ENCODE measurements at regions not wholly inside any gene's neighbourhood (a gene's known extent, or its start where the extent isn't known, plus 50 kb on each side); places are given as distances from the start of the nearest gene placed in this dataset.

- H3K9ac ChIP-seq (ENCODE audit: insufficient read depth in 1 of 2, low read depth in 2 of 2, low read length in 2 of 2): no peak overlapping the region
Measured at GRCh38 chr12:77388445-77389265, 323.3 kb upstream of the E2F7 start.

GRCh38 chr12:77387671-77388070 lies 322.3 kb upstream of the E2F7 start:
- no peaks in the 10 kb centered on the region for H3K9me1 ChIP-seq (ENCODE audit: control insufficient read depth, insufficient read depth, low read length)
- no TSS peak for BruUV-seq (replicated peaks)
- TF ChIP-seq MCM2 (IDR thresholded peaks at IDR 0.05; ENCODE audit: low read depth) (no peak), SOX6 (IDR thresholded peaks at IDR 0.05) (no peak), BRF1 (IDR thresholded peaks at IDR 0.05; ENCODE audit: borderline replicate concordance, extremely low read depth, insufficient read length) (no peak), E2F1 (CRISPR knock-in tag; IDR thresholded peaks at IDR 0.05) (no peak), TAF7 (tag; IDR thresholded peaks at IDR 0.05) (no peak), E2F6 (IDR thresholded peaks at IDR 0.05; ENCODE audit: borderline replicate concordance in 1 of 2, extremely low read depth in 1 of 2, insufficient read depth in 1 of 2, insufficient read length in 1 of 2, low read depth in 1 of 2, low read length in 1 of 2, poor library complexity in 1 of 2, severe bottlenecking in 1 of 2) (no peak), TAF9B (IDR thresholded peaks at IDR 0.05; ENCODE audit: partially characterized antibody) (no peak)

More at GRCh38 chr12:77388445-77389265, 323.3 kb upstream of the E2F7 start:
- WGBS (ENCODE audit: insufficient coverage, low coverage, missing lambda C conversion rate): 4% methylated on average over 2 of the region's 2 CpGs
- H3K4me3 ChIP-seq: no peak overlapping the region
- ChIA-PET CTCF (ENCODE audit: low intra/inter-chr PET ratio) (no interaction called here), POLR2A (no interaction called here)
- no peaks in the 10 kb centered on the region for H3K27me3 ChIP-seq (ENCODE audit: control insufficient read depth in 2 of 2, insufficient read depth in 2 of 2, low read length in 2 of 2)
- H3K9me1 ChIP-seq (ENCODE audit: control insufficient read depth, insufficient read depth, low read length): no peaks in the 10 kb centered on the region
- H2AFZ ChIP-seq (ENCODE audit: low read depth, low read length): no peak overlapping the region
- BruUV-seq (replicated peaks): no TSS peak
- H3K36me3 ChIP-seq (ENCODE audit: control insufficient read depth, insufficient read depth, low read length): no peaks in the 10 kb centered on the region
- H3K79me2 ChIP-seq (ENCODE audit: control insufficient read depth, insufficient read depth, low read length): no peaks in the 10 kb centered on the region
- intact Hi-C loops (cut with micrococcal nuclease): no loop called here
- ATAC-seq (no peak), FAIRE-seq (no peak), DNase-seq (ENCODE audit: extremely low read depth in 1 of 4, low spot score in 3 of 4) (no peak)
- in situ Hi-C loops (cut with MboI): no loop called here
- H3K9me3 ChIP-seq (replicated peaks; ENCODE audit: control insufficient read depth, insufficient read depth, low read depth, low read length): no peaks in the 10 kb centered on the region
- no peaks in the 10 kb centered on the region for H3K4me1 ChIP-seq (replicated peaks in 1 of 2; ENCODE audit: control insufficient read depth in 2 of 2, insufficient read depth in 2 of 2, low read length in 2 of 2)
- no peak for TF ChIP-seq TGIF2 (CRISPR knock-in tag; IDR thresholded peaks at IDR 0.05)
- TF ChIP-seq CBX3 (IDR thresholded peaks at IDR 0.05; ENCODE audit: borderline replicate concordance in 1 of 2, low read length in 2 of 2): no peak
- TF ChIP-seq PRPF4 (IDR thresholded peaks at IDR 0.05; ENCODE audit: insufficient read depth, low read depth, low read length, poor library complexity, severe bottlenecking): no peak
- no peaks in the 10 kb centered on the region for H4K20me1 ChIP-seq (replicated peaks; ENCODE audit: control insufficient read depth, insufficient read depth, low read length)
- H3K27ac ChIP-seq (ENCODE audit: extremely low read depth, low read depth, low read length): no peak overlapping the region
- no peak overlapping the region for H3K4me2 ChIP-seq (ENCODE audit: insufficient read depth, low read length)

More at GRCh38 chr12:77387671-77388070, 322.3 kb upstream of the E2F7 start:
- no peak overlapping the region for H3K9ac ChIP-seq (ENCODE audit: insufficient read depth in 1 of 2, low read depth in 2 of 2, low read length in 2 of 2)
- H4K20me1 ChIP-seq (replicated peaks; ENCODE audit: control insufficient read depth, insufficient read depth, low read length): no peaks in the 10 kb centered on the region
- intact Hi-C loops (cut with micrococcal nuclease) (no loop called here), in situ Hi-C loops (cut with MboI) (no loop called here)
- ChIA-PET CTCF (ENCODE audit: low intra/inter-chr PET ratio) (no interaction called here), POLR2A (no interaction called here)
- WGBS (ENCODE audit: insufficient coverage, low coverage, missing lambda C conversion rate): 0% methylated on average over 1 of the region's 1 CpG
- no peak overlapping the region for H3K4me3 ChIP-seq
- no peaks in the 10 kb centered on the region for H3K36me3 ChIP-seq (ENCODE audit: control insufficient read depth, insufficient read depth, low read length)
- H3K4me1 ChIP-seq (replicated peaks in 1 of 2; ENCODE audit: control insufficient read depth in 2 of 2, insufficient read depth in 2 of 2, low read length in 2 of 2): no peaks in the 10 kb centered on the region
- FAIRE-seq: no peak
- H3K9me3 ChIP-seq (replicated peaks; ENCODE audit: control insufficient read depth, insufficient read depth, low read depth, low read length): no peaks in the 10 kb centered on the region
- no peak overlapping the region for H3K4me2 ChIP-seq (ENCODE audit: insufficient read depth, low read length)
- no peaks in the 10 kb centered on the region for H3K79me2 ChIP-seq (ENCODE audit: control insufficient read depth, insufficient read depth, low read length)
- H2AFZ ChIP-seq (ENCODE audit: low read depth, low read length): no peak overlapping the region
- DNase-seq (ENCODE audit: extremely low read depth in 1 of 4, low spot score in 3 of 4): no peak
- H3K27ac ChIP-seq (ENCODE audit: extremely low read depth, low read depth, low read length): no peak overlapping the region
- ATAC-seq: no peak
- H3K27me3 ChIP-seq (ENCODE audit: control insufficient read depth in 2 of 2, insufficient read depth in 2 of 2, low read length in 2 of 2): no peaks in the 10 kb centered on the region
